Stimulated activated CD8-positive, alpha-beta memory T cell treated with anti-CD3 and anti-CD28 coated beads, Interleukin-12 subunit alpha, Interleukin-12 subunit beta, amount 100 ng/mL, for 24 hours (primary cell): ENCODE measurements at regions not wholly inside any gene's neighbourhood (a gene's known extent, or its start where the extent isn't known, plus 50 kb on each side); places are given as distances from the start of the nearest gene placed in this dataset.

Experiments
- DNase-seq: peaks from one replicate; pipeline ENCODE4 v3.0.0-alpha.2; 2020; ENCODE audit errors: extremely low read depth

DNA sequence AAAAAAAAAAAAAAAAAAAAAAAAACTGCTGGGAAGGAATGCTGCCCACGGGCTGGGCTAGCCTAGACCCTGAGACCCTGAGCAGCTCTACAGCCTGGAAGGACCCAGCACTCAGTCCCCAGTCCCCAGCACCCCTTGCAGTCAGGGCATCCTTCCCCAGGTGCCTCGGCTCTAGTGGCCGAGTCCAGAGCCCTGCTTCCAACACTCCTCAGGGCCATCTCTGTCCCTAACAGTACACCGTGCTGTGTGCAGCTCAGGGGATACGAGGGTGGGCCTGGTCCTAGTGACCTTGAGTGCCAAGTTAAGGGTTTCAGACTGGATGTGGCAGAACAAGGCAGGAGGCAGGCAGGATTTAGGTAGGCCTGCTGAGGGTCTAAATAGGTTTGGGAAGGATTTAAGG, 50.2 kb upstream of the LRP8 start:
- DNase-seq: no peak

DNA sequence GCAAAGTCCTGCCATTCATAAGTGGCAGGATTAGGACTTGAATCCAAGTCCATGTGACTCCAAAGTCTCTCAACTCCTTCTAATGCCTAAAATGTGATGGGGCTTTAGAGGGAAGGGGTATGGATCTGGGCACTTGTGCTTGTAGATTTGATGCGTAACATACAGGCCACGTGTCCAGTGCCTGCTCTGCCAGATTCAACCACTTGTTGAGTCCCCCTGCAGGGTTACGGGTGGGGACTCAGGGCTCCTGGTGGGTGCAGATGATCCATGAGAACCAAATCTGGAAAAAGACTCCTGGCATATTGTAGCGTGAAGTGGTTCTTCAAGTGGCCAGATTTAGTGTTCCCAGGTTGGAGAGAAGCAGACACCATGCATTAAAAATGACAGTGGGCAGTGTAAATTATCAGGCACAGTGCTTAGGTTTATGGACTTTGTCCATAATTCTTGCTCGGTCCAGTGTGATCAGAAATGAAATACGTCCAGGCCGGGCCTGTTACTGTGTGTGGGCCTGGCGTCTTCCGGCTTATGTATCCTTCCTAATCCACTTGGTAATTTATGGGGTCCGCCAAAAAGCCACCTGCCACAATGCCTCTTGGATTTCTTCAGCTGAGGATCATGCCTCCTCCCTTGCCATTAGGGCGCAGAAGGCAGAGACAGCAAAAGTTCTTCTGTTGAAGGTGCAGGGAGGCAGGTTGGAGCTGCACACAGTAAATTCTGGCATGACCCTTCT, 51.2 kb upstream of the LRP8 start:
- DNase-seq: no peak

DNA sequence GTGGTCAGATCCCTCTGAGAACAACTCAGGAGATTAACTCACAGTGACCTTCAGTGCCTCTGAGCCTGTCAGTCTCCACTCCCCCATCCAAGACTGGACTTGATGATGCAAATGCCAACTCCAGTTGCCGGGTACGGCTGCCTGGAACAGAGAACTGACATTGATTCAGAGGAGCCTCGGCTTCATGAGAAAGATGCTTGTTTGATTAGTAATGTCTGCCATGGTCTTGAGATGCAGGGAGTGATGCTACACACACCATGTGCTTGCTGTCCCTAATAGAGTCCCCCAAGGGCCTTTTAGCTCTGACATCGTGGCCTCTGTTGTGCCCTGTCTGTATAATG, 51.8 kb upstream of the LRP8 start:
- DNase-seq: no peak

DNA sequence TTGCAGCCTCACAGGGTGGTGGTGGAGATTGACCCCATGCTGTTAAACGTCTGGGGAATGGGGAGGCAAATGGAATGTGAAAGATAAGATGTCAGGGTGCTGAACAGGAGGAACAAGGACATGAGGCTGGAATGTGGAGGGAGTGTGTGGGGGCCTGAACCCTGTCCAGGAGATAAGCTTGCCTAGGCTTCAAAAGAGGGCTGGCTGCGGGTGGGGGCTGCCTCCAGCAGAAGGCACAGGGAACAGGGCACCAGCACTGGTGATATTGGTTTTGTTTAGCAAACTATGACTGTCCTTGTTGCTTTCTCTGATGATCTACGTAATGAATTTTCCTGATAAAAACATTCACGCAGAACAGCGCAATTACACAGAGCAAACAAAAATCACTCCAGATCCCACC, 52.4 kb upstream of the LRP8 start:
- no peak for DNase-seq

DNA sequence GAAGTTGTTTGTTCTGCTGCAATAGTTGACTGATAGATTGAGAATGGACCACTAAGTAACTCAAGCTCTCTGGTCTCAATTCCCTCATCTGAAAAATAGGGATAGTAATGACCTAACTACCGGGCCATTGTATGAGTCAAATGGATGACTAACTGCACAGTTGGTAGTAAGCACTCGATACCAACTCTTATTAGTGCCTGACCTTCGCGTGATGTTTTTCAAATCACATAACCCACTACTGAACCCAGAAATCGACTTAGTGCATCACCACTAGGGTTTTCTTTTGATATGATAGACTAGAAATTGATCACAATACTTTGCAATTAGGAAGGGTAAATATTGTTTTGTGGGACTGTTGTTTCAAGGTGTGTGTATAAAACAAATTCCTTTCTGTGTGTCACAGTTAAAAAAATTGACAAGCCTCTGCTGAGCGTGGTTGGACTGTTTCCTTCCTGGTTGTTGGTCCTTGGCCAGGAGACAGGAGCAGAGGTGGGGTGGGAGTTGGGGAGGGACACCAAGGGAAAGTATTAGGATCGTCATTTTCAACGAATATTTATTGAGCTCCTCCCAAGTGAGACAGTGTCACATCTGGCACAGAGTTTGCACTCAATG, 54.0 kb upstream of the LRP8 start:
- no peak for DNase-seq

DNA sequence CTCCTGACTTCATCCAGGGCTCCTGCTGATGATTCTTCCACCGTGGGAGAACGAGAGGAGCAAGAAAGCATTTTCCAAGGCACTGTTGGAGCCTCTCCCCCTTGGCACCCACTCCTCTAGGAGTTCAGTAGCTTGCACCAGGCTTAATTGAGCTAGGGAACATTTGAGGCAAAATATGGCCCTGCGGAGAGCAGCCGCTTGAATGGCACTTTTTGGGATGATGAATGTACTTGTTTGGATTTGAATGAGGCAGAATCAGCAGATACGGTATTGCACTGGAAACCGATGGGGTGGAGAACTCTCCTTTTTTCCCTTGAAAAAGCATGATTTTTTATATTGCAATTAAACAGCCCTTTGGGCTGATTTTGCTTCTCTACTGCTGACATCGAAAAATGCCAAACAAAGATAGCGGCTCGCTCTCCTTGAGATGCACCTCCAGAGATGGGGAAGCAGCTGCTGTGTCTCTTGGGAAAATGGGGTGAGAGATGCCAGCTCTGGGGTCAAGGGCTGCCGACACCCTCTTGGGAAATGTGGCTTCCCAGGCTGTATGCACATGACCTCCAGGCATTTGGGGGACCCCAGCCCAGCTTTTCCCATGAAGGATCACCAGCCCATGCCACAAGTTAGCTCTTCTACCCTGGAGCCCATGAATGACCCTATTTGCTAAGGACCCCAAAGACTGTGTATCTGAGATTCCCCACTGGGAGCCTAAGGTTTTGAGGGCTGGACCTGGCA, 55.4 kb upstream of the LRP8 start:
- no peak for DNase-seq

DNA sequence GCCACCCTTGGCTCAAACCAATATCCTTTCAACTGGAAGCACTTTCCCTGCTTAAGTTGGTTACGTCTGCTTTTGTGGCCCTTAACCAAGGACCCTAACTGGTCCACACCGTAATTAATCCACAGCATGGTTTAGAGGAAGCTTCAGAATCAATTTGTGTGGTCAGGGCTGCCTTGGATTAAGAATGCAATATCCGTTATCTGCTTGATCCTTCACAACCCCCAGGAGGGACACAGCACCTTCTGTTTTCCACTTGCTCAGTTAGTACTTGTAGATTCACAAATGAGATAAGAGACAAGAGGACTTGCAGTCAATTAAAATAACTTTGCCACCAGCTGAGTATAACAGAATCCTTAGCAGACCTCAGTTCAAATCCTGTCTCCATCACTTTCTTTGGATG, 56.9 kb upstream of the LRP8 start:
- DNase-seq: no peak

DNA sequence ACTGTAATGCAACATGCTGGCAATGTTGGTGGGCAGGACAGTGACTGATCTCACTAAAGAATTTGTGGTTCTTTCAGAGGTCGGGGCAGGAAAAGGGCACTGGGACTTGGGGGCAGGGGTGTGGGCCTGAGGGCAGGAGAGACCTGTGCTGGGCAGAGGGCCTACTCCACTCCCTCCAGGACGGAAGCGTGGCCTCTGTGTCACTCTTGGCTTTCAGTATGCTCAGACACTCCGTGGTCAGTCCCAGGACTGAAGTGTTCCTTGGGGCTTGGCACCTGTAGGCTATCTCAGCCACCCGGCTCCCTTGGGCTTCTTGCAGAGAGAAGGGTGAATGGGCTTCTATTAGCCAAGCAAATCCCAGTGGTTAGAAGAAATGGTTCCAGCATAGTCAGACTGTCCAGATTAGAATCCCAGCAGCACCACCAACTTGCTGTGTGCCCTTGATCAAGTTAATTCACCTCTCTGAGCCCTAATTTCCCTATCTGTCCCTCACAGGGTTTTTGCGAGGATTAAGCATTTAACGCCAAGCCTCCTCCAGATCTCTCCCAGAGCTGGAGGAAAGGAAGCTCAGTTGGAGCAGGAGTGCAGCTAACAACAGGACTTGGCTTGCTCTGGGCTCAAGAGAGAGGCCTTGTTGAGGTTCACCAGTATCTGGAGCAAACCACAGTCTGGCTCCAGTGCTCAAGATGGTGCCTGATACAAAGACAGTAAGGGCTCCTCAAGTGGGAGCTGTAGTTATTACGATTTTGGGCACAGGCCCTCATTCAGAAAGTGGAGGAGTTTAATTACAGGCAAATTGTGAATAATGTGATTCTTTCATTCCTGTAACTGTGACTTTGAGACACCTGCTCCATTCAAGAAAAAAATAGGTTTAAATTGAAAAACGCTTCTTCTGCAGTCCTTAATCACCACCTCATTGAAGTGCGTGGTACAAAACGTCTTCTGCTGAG, 57.7 kb upstream of the LRP8 start:
- no peak for DNase-seq

DNA sequence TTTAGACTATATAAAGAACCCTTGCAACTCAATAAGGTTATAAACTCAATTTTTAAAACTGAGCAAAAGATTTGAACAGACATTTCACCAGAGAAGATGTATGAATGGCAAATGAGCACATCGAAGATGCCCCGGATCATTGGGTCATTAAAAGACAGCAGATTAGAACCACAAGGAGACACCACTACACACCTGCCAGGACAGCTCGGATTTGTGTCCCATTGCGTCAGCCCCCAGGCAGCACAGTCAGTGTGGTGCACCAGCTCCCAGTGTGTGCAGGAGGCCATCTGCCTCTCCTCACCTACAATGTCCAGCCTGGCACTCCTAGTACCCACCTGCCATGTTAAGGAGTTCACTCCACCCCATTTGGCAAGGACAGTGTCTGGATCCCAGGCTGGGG, 61.1 kb upstream of the LRP8 start:
- DNase-seq: no peak

DNA sequence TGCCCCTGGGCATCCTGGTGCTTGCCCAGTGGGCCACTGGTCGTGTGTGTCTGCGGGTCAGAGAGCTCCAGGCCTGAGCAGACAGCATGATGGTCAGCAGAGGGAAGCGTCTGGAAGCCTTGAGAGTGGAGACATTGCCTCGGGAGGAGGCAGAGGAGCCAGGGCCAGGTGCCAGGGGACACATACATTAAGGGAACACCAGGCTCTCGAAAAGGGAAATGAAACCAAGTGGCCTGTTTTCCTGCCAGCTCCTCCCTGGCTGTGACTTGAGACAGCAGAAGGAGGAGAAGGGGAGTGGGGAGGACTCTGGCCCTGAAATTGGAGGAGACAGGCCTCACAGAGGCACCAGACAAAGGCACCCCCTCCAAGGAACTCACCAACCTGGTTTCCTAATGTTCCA, 62.4 kb upstream of the LRP8 start:
- DNase-seq: no peak

DNA sequence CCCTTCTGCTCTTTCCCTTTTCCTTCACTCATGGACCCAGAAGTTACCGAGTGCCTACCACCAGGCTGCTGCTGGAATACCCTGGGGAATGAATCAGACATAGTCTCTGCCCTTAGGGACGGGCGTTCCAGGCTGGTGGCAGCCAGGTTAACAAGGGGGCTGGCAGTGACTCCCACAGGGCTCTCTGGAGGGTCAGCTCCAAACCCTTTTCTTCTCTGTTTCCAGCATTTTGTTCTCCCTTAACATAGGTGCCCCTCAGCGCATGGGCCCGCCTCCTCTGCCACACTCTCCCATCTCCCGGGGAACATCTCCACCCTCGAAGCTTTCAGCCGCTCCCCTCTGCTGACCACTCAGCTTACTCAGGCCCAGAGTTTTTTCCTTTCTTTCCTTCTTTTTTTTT, 62.9 kb upstream of the LRP8 start:
- DNase-seq: no peak

DNA sequence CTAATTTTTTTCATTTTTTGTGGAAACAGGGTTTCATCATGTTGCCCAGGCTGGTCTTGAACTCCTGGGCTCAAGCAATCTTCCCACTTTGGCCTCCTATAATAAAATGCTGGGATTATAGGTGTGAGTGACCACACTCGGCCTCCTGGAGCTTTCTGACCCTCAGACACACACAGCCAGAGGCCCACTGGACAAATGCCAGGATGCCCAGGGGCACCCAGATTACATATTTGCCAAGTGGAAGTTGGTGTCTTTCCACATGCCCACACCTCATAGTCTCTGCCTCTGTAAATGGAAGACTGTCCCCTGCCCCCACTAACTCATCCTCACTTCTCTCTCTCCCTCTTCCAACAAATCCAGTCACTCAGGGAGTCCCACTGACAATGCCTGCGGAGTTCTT, 63.4 kb upstream of the LRP8 start:
- DNase-seq: no peak

DNA sequence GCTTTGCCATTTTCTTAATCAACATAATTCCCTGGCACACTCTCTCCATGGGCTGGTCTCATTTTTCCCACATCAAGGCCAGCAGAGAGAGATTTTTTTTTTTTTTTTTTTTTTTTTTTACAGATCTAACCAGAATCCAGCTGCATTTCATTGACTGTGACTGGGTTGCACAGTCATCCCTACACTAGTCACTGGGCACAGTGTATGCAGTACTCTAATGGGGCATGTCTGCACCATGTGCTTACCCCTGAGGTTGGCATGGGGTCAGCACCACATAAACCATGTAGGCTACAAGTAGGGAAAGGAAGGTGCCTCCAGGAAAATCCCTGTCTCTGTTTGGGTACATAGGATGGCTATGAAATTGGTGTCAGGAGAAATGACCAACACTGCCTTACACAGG, 64.1 kb upstream of the LRP8 start:
- DNase-seq: no peak

DNA sequence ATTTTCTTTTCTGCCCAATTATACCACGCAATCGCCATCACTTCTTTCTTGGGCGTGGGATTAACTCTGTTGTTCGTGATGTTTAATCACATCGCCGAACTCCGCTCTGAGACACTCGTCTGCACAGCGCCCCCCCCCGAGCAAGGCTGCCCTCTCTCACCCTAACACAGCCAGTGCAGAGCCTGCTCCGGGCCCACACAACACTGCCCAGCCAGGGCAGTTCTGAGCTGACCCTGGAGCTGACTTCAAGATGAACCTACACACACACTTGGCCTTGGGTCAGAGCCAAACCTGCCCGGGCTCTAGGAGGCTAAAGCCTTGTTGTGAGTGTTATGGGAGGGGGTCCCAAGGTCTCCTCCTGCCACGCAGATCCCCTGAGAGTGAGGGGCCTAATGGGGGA, 64.6 kb upstream of the LRP8 start:
- no peak for DNase-seq

DNA sequence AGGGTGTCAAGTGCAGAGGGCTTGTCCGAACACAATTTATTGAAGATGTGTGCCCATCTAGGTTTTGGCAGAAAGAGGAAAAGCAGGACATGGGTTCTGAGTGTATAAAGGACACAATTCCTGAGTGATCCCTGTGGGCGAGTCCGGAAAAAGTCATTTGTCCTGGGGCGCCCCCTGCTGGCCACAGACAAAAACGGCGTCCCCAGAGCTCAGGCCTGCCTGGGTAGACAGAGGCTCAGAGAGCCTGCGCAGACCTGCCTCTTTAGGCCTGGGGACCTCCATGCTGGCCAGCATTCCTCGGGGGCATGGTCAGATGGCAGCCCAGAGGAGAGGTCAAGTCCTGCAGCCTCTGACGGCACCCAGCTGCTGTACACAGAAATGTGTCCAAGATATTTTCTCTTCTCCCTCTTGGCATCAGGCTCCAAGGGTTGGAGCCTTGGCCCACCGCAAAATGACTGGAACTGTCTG, 65.5 kb upstream of the LRP8 start:
- DNase-seq: peak; percentile 28

DNA sequence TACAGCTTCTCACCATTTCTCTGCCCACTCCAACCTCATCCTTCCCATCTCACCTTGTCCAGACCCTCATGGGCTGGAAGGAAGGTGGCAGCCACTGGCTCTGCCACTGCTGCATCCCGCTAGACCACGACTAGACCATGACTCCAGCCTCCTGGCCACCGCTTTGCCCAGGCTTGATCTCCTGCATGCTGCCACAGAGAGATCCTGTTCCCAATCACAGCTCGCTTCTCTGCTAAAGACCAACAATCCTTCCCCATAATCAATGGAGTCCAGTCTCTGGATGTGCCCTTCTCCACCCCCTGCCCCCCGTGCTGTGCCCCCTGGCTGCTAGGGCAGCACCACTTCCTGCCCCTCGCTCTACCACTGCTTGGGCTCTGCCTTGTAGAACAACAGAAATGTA, 64.9 kb upstream of the DMRTB1 start:
- DNase-seq: no peak

DNA sequence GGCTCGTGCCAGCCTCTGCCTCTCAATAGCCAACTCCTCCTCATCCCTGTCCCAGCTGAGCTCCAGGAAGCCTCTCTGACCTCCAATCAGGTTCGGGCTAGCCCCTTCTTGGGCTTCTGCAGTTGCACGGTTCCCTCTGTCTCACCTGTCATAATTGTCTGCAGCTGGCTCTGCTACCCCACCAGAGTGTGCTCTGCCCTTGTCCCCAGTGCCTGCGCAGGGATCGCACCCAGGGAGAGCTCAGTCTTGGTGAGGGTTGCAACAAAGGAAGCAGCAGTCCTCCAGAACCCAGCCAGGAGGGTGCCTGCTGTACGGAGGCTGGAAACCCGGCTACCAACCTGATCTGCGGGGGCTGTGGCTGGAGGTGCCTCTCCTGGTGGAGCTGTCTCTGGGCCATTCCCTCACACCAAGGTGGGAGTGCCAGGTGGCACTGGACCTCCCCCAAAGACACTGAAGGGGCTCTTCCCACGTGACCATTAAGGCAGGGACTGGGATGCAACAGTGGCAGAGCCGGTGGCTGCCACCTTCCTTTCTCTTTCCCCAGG, 63.5 kb upstream of the DMRTB1 start:
- no peak for DNase-seq

DNA sequence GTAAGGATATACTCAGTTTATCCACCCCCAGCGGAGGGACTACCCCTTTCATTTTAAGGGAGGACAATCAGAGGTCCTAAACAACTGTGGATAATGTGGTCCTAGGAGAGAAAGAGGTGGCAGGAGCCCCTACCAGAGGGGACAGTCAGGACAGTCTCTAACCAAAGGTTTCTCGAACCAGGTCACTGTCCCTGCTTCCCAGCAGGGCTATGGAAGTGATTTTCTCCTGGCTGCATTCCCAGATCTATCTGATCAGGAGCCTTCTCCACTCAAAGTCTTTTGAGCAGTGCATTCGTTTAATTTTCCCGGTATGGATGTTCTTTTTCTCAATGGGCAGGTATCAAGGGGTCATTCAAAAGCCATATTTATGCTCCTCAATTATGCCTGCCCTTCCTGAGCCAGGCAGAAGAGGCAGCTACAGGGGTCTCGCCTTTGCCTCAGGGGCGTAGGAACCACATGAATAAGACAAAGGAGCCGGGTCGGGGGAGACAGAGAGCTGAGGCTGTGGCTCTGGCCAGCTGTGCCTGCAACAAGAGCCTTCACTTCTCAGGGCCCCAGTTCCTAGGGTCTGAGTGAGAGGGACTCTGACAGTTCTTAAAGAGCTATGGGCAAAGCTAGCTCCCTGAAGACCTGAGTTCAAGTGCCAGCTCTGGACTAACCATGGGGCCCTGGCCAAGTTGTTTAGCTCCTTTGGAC, 62.5 kb upstream of the DMRTB1 start:
- no peak for DNase-seq

DNA sequence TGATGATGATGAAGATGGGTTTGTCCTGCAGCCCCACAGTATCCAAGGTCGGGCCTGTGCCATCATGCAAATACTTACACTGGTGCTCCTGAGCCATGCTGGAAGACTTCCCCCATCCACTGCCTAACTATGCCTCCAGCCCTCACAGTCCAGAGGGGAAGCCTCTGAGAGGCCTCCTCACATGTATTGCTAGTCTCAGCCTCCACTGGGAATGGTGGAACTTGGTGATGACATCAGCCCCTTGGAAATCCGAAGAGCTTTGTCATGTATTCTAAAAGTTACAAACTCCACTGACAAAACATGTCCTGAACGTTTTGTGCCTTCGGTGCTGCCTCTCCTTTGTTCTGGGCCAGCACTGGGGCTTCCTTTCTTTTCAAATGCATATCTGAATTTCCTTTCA, 61.1 kb upstream of the DMRTB1 start:
- no peak for DNase-seq

DNA sequence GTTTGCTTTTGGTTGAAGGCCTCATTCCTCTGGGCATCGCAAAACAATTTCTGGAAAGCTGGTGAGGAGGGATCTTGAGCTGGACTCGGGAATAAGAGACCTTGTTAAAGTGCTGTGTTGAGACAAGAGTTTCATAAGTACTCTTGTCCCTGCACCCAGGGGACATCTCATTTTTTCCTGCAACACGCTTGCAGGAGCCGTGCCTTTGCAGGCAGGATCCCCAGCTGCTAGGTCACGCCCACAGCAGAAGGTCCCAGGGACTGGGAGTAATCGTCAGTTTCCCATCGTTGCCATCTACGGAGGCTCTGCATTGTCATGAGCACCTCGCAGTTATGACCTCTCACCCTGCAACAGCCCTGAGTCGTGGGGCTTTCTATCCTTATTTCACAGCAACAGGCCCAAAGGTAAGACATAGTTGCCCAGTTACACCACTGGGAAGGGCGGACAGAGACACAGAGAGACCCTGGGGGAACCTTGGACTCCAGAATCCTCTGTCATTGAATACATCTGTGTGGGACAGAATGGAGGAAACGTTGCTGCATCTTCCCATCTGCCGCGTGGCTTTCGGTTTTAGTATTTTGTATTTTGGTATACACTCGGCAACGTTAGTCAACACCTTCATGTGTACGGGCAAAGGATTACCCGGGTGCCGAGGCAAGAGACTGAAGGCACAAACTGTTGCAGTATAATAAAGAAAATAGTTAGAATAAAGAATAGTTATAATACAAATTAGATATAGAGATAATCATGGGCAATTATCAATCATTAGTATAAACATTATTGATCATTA, 60.4 kb upstream of the DMRTB1 start:
- DNase-seq: no peak
